ENCODE measurements at regions not wholly inside any gene's neighbourhood (a gene's known extent, or its start where the extent isn't known, plus 50 kb on each side); places are given as distances from the start of the nearest gene placed in this dataset.

GRCh38 chr3:83131236-83131635 is 1369.8 kb upstream of the GBE1 start:
- in situ Hi-C loops (cut with HindIII; ENCODE audit: low pct_ligation_motif_present, low pct_unique_long_range_greater_than_20kb, low sequenced_read_pairs), result no loop called here

GRCh38 chr3:83122774-83123350 is 1361.4 kb upstream of the GBE1 start:
- in situ Hi-C loops (cut with HindIII; ENCODE audit: low pct_ligation_motif_present, low pct_unique_long_range_greater_than_20kb, low sequenced_read_pairs), result no loop called here
- DNase-seq, result no peak

More at GRCh38 chr3:83131236-83131635, 1369.8 kb upstream of the GBE1 start:
- no peak for DNase-seq

- no peak for DNase-seq
- in situ Hi-C loops (cut with HindIII; ENCODE audit: low pct_ligation_motif_present, low pct_unique_long_range_greater_than_20kb, low sequenced_read_pairs), result no loop called here
These were observed 1331.8 kb upstream of the GBE1 start for GRCh38 chr3:83093222-83093572.

- no peak for DNase-seq
- in situ Hi-C loops (cut with HindIII; ENCODE audit: low pct_ligation_motif_present, low pct_unique_long_range_greater_than_20kb, low sequenced_read_pairs), result no loop called here
These were observed 1331.2 kb upstream of the GBE1 start for GRCh38 chr3:83092521-83093221.

DNA sequence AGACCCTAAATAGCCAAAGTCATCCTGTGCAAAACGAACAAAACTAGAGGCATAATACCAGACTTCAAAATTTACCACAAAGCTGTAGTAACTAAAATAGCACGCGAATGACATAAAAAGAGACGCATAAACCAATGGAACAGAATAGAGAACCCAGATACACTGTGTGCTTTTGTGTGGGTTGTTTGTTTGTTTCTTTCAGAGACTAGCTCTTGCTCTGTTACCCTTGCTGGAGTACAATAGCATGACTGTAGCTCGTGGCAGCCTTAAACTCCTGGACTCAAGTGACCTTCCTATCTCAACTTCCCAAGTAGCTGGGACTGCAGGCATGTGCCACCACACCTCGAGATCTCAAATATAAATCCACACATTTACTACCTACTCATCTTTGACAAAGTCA is 1314.6 kb upstream of the GBE1 start:
- no peak for DNase-seq
- in situ Hi-C loops (cut with HindIII; ENCODE audit: low pct_ligation_motif_present, low pct_unique_long_range_greater_than_20kb, low sequenced_read_pairs), result no loop called here

GRCh38 chr3:83074485-83074884 is 1313.0 kb upstream of the GBE1 start:
- no peak for DNase-seq
- in situ Hi-C loops (cut with HindIII; ENCODE audit: low pct_ligation_motif_present, low pct_unique_long_range_greater_than_20kb, low sequenced_read_pairs), result no loop called here

GRCh38 chr3:83065851-83066460 is 1304.5 kb upstream of the GBE1 start:
- DNase-seq, result no peak
- in situ Hi-C loops (cut with HindIII; ENCODE audit: low pct_ligation_motif_present, low pct_unique_long_range_greater_than_20kb, low sequenced_read_pairs), result no loop called here

DNA sequence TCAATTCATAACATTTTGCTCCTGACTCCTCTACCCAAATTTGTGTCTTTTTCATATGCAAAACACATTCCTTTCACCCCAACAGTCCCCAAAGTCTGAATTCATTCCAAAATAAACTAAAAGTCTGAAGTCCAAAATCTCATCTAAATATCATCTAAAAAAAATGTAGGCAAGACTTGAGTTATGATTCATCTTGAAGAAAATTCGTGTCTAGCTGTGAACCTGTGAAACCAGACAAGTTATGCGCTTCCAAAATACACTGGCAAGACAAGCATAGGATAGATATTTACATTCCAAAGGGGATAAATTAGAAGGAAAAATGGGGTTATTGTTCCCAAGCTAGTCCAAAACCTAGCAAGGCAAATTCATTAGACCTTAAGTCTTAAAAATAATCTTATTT is 1302.0 kb upstream of the GBE1 start:
- DNase-seq, result no peak
- in situ Hi-C loops (cut with HindIII; ENCODE audit: low pct_ligation_motif_present, low pct_unique_long_range_greater_than_20kb, low sequenced_read_pairs), result no loop called here

DNA sequence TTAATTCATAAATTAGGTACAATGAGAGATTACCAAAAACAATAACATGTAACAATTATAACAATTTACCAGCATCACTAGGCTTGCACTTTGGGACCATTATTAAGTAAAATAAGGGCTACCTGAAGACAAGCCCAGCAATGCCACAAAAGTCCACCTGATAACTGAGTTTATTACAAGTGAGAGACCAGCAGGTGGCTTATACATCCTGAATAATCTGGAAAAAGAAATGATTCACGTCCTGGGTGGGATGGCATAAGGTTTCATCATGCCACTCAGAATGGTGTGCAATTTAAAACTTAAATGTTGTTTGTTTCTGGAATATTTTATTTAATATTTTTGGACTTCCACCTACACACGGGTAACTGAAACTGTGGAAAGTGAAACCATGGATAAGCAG is 1287.1 kb upstream of the GBE1 start:
- peak; percentile 10 for DNase-seq
- in situ Hi-C loops (cut with HindIII; ENCODE audit: low pct_ligation_motif_present, low pct_unique_long_range_greater_than_20kb, low sequenced_read_pairs), result no loop called here

DNA sequence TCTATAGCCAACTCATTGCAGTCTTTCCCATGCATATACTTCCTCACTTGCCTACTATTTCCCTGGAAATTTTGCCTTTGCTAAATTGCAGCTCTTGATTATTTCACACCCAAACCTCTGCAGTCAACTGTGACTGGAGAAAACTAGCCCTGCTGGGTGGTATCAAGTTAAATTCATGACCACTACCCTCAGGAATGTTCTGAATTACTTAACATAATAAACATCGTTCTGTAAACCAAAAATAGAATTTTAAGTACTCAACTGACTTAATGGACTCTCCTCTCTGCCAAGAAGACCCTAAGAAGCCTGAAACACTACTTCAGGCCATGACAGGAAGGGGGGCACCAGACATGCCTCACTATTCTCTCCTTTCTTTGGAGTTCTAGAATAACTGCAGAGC is 1278.0 kb upstream of the GBE1 start:
- in situ Hi-C loops (cut with HindIII; ENCODE audit: low pct_ligation_motif_present, low pct_unique_long_range_greater_than_20kb, low sequenced_read_pairs), result no loop called here
- no peak for DNase-seq

DNA sequence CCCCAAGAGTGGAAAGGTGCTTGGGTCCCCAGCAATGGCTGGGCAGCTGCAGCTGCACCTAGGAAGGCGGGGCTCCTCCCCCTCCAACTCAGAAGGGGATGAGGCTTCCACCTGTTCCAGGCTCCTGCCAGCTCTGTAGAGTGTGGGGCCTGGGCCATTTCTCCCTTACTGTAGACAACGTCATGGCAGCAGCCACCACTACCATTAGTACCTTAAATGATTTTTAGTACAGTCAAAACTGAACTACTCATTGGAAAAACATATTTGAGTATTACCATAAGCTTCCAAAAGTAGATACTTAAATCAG is 1274.2 kb upstream of the GBE1 start:
- in situ Hi-C loops (cut with HindIII; ENCODE audit: low pct_ligation_motif_present, low pct_unique_long_range_greater_than_20kb, low sequenced_read_pairs), result no loop called here
- no peak for DNase-seq

GRCh38 chr3:83034806-83035703 is 1273.6 kb upstream of the GBE1 start:
- DNase-seq, result no peak
- in situ Hi-C loops (cut with HindIII; ENCODE audit: low pct_ligation_motif_present, low pct_unique_long_range_greater_than_20kb, low sequenced_read_pairs), result no loop called here

DNA sequence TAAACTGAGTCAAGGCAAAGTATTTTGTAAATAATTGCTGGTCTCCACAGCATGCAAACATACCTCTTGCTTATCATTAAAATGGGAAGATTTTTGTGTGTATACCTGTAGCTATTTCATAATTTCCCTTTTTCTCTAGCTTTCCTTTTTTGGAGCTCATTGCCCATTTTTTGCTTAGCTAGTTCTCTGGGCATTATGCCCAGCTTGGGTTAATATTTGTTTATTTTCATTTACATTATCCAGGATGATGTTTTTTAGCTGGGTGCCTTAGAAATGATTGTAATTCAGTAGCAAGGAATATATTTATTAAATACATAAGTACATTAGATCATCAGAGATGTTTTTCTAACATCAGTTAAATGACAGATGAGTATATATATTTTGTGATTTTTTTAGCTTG is 1271.7 kb upstream of the GBE1 start:
- peak; percentile 36 for DNase-seq
- in situ Hi-C loops (cut with HindIII; ENCODE audit: low pct_ligation_motif_present, low pct_unique_long_range_greater_than_20kb, low sequenced_read_pairs), result no loop called here

GRCh38 chr3:83023086-83023485 is 1261.6 kb upstream of the GBE1 start:
- in situ Hi-C loops (cut with HindIII; ENCODE audit: low pct_ligation_motif_present, low pct_unique_long_range_greater_than_20kb, low sequenced_read_pairs), result no loop called here
- no peak for DNase-seq

DNA sequence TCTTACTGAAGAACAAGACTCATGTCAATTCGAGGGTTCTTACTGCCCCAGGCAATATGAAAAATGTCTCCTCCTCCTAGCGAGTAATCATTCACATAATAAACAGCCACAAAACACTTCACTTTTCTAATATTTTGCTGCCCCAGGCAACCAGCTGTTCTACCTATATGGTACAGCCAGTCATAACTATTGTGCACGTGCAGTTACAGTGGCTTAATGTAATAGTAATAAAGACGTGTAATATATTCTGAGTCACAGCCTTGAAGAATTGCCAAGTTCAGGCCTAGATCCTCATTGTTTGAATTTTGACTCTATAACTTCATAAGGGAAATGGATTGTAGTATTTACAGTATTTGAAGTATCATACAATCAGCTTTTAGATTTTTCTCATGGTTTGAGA is 1250.0 kb upstream of the GBE1 start:
- no peak for DNase-seq
- in situ Hi-C loops (cut with HindIII; ENCODE audit: low pct_ligation_motif_present, low pct_unique_long_range_greater_than_20kb, low sequenced_read_pairs), result no loop called here

GRCh38 chr3:83003917-83004316 is 1242.5 kb upstream of the GBE1 start:
- no peak for DNase-seq
- in situ Hi-C loops (cut with HindIII; ENCODE audit: low pct_ligation_motif_present, low pct_unique_long_range_greater_than_20kb, low sequenced_read_pairs), result no loop called here

DNA sequence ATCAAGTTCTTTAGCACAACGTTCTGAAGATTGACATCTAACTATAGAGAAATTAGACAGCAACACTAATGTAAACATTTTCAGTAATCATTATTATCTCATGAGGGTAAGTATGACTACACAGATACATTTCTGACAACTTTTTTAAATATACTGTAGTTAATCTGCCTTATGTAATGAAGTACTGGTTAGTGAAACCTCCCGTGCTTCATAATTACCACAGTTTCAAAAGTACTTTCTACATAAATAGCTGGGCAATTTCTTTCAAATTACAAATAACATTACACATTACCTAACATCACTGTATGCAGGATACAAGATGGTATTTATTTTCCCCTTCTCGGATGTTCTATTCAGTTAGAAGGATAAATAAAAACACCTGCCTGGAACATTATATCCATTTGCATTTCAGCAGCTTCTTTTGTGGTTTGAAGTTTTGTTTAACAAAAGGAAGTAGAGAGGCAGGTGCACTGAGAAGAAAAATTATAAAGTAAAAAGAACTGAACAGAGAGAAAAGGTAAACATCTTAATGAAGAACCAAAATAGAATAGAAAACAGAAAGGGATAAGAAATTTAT is 1241.5 kb upstream of the GBE1 start:
- DNase-seq, result no peak
- in situ Hi-C loops (cut with HindIII; ENCODE audit: low pct_ligation_motif_present, low pct_unique_long_range_greater_than_20kb, low sequenced_read_pairs), result no loop called here

DNA sequence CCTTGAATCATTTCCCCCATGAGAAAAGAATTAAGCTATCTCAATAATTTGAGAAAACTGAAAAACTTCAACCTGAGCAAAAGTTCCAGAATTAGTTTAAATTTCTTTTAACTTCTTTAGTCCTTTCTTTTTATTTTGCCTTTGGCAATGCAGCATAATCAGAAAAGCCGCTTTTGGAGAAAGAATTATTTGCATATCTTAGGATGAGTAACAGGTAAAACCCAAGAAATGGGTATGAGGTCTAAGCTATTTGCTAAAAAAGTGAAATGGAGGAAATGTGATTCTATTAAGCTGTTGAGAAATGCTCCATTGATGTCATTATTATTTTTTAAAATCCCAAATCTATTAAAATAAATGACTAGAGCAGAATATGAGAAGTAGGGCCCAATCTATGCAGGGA is 1238.3 kb upstream of the GBE1 start:
- in situ Hi-C loops (cut with HindIII; ENCODE audit: low pct_ligation_motif_present, low pct_unique_long_range_greater_than_20kb, low sequenced_read_pairs), result no loop called here
- no peak for DNase-seq

- no peak for DNase-seq
- in situ Hi-C loops (cut with HindIII; ENCODE audit: low pct_ligation_motif_present, low pct_unique_long_range_greater_than_20kb, low sequenced_read_pairs), result no loop called here
These were observed 1216.9 kb upstream of the GBE1 start for GRCh38 chr3:82978368-82978767.
